Adrenal gland (tissue), 9 donors: ENCODE measurements at regions not wholly inside any gene's neighbourhood (a gene's known extent, or its start where the extent isn't known, plus 50 kb on each side); places are given as distances from the start of the nearest gene placed in this dataset.
A peak's percentile ranks its signal among the peaks of the same experiment; 100 is the strongest.

Source experiments
- DNase-seq, 7 donors: peaks; one replicate each; pipeline ENCODE4 v3.0.0-alpha.2; 2019 to 2020
- H3K27ac ChIP-seq, 5 donors: fragments of 200-600 bp; sonication (generic) in 4 of 5; 1 replicate in 3 of 5; 2 replicates in 2 of 5; pipeline versions ENCODE4 v1.5.1 to v1.8.0; 2016 to 2020; ENCODE audit warnings: mild to moderate bottlenecking in 1 of 5
- H3K27me3 ChIP-seq: fragments of 200-600 bp; 2 replicates; pipeline ENCODE4 v1.8.0; 2021
- H3K36me3 ChIP-seq, 2 donors: fragments of 200-600 bp; replicated peaks in 1 of 2; 1 replicate in 1 of 2; 2 replicates in 1 of 2; pipeline versions ENCODE4 v1.5.1 to v1.8.0; 2018 to 2022
- H3K4me1 ChIP-seq, 2 donors: fragments of 200-600 bp; replicated peaks in 1 of 2; 1 replicate in 1 of 2; 2 replicates in 1 of 2; pipeline versions ENCODE4 v1.5.1 to v1.8.0; 2018 to 2021
- H3K4me3 ChIP-seq, 4 donors: fragments of 200-600 bp; sonication (generic) in 3 of 4; one replicate each; pipeline ENCODE4 v1.5.1; 2016 to 2018
- H3K9me3 ChIP-seq, 3 donors: fragments of 200-600 bp; sonication (generic) in 1 of 3; replicated peaks in 1 of 3; 1 replicate in 2 of 3; 2 replicates in 1 of 3; pipeline versions ENCODE4 v1.5.1 to v1.8.0; 2016 to 2021
- CTCF ChIP-seq, 6 experiments: fragments of 450-650 bp in 4 of 6; fragments of 200-600 bp in 2 of 6; sonication (generic) in 1 of 6; IDR thresholded peaks; 1 replicate in 5 of 6; 2 replicates in 1 of 6; pipeline versions ENCODE4 v1.5.1 to v1.8.0; 2016 to 2021; ENCODE audit warnings: antibody characterized with exemption in 6 of 6, mild to moderate bottlenecking in 2 of 6, moderate library complexity in 1 of 6
- POLR2A ChIP-seq, 2 donors: fragments of 450-650 bp; IDR thresholded peaks; one replicate each; pipeline ENCODE4 v1.6.1; 2017; ENCODE audit warnings: antibody characterized with exemption in 2 of 2, mild to moderate bottlenecking in 2 of 2, moderate library complexity in 1 of 2
- WGBS, 4 donors: extraction: QIAGEN DNeasy Blood & Tissue Kit in 2 of 4; methylation state at CpG; one replicate each; pipeline versions ENCODE4 v1.1.5 to v1.1.7; 2013 to 2017; 5-methylcytosine and 5-hydroxymethylcytosine counted together
- intact Hi-C, 2 donors: fragments of 100-400 bp; cut with DNase I; formaldehyde crosslinking; loops; one replicate each; pipeline versions ENCODE4 v1.14.1 to v1.15.0; 2022 to 2023
- donor health status: healthy with polysubstance abuse.
- donor health status: Bipolar disorder and iron deficiency.
- donor health status: DM: yes; HTN: yes; CAD: no.
- donor health status: DM: no; HTN: no; CAD: no.
- donor health status: DM: no; HTN: no; CAD: no.

GRCh38 chr2:61712060-61712459, 141.8 kb downstream of the FAM161A start:
- no peak overlapping the region for H3K4me3 ChIP-seq
- no peak overlapping the region for H3K27ac ChIP-seq
- DNase-seq, result no peak
- H3K9me3 ChIP-seq, result no peaks in the 10 kb centered on the region
- no peaks in the 10 kb centered on the region for H3K4me1 ChIP-seq
- TF ChIP-seq CTCF (IDR thresholded peaks at IDR 0.05) (no peak), POLR2A (IDR thresholded peaks at IDR 0.05) (no peak)
- intact Hi-C loops, result no loop called here
- H3K27me3 ChIP-seq, result no peaks in the 10 kb centered on the region
- no peaks in the 10 kb centered on the region for H3K36me3 ChIP-seq
- 79 to 87% (median 82%) methylated on average over 4 of the region's 4 CpGs for WGBS, 4 donors

- 71 to 74% (median 72%) methylated on average over 4 of the region's 4 CpGs for WGBS, 4 donors
- no peaks in the 10 kb centered on the region for H3K4me1 ChIP-seq
- intact Hi-C loops, result no loop called here
- H3K36me3 ChIP-seq, result no peaks in the 10 kb centered on the region
- TF ChIP-seq CTCF (IDR thresholded peaks at IDR 0.05) (no peak), POLR2A (IDR thresholded peaks at IDR 0.05) (no peak)
- no peaks in the 10 kb centered on the region for H3K27me3 ChIP-seq
- H3K4me3 ChIP-seq, result no peak overlapping the region
- no peaks in the 10 kb centered on the region for H3K9me3 ChIP-seq
- H3K27ac ChIP-seq, result no peak overlapping the region
- no peak for DNase-seq
These were observed 143.1 kb downstream of the FAM161A start for GRCh38 chr2:61710711-61711110.

GRCh38 chr2:61707984-61708852, 145.6 kb downstream of the FAM161A start:
- H3K4me3 ChIP-seq, result no peak overlapping the region
- WGBS, 4 donors, result 51 to 66% (median 64%) methylated on average over 12 of the region's 12 CpGs
- DNase-seq, result peak; percentile 43 to 77 (median 70)
- H3K9me3 ChIP-seq, result no peaks in the 10 kb centered on the region
- H3K36me3 ChIP-seq, result no peaks in the 10 kb centered on the region
- no peaks in the 10 kb centered on the region for H3K27me3 ChIP-seq
- H3K27ac ChIP-seq, result peak overlapping the region in 1 of 5 donors; percentile 15
- TF ChIP-seq POLR2A (IDR thresholded peaks at IDR 0.05), result no peak
- TF ChIP-seq CTCF (IDR thresholded peaks at IDR 0.05), result no peak
- H3K4me1 ChIP-seq, result no peaks in the 10 kb centered on the region
- intact Hi-C loops, result no loop called here

- DNase-seq, result no peak
- H3K4me3 ChIP-seq, result no peak overlapping the region
- H3K9me3 ChIP-seq, result no peaks in the 10 kb centered on the region
- H3K27me3 ChIP-seq, result no peaks in the 10 kb centered on the region
- H3K27ac ChIP-seq, result no peak overlapping the region
- intact Hi-C loops, result no loop called here
- TF ChIP-seq POLR2A (IDR thresholded peaks at IDR 0.05) (no peak), CTCF (IDR thresholded peaks at IDR 0.05) (no peak)
- no peaks in the 10 kb centered on the region for H3K36me3 ChIP-seq
- WGBS, 4 donors, result 79 to 94% (median 89%) methylated on average over 4 to 5 of the region's 5 CpGs
- no peaks in the 10 kb centered on the region for H3K4me1 ChIP-seq
These were observed 148.2 kb downstream of the FAM161A start for GRCh38 chr2:61705625-61706024.
